Liver (tissue), 8 donors: ENCODE measurements at regions not wholly inside any gene's neighbourhood (a gene's known extent, or its start where the extent isn't known, plus 50 kb on each side); places are given as distances from the start of the nearest gene placed in this dataset.

Experiments used
- DNase-seq: peaks from one replicate; pipeline ENCODE4 v3.0.0-alpha.2; 2017; ENCODE audit warnings: low spot score
- H3K27ac ChIP-seq, 2 donors: one replicate each; pipeline ENCODE4 v1.7.0; 2013; ENCODE audit warnings: inconsistent platforms in 2 of 2, low read length in 2 of 2, control low read depth in 1 of 2, low read depth in 1 of 2, mild to moderate bottlenecking in 1 of 2
- H3K27me3 ChIP-seq, 4 donors: one replicate each; pipeline versions ENCODE4 v1.6.1 to v1.7.0; 2013; ENCODE audit warnings: low read length in 3 of 4, inconsistent platforms in 1 of 4, mild to moderate bottlenecking in 1 of 4, moderate library complexity in 1 of 4; ENCODE audit not compliant: control insufficient read depth in 4 of 4, insufficient read depth in 4 of 4
- H3K36me3 ChIP-seq, 4 donors: one replicate each; pipeline versions ENCODE4 v1.6.1 to v1.7.0; 2013; ENCODE audit warnings: low read length in 3 of 4, mild to moderate bottlenecking in 3 of 4, low read depth in 1 of 4, moderate library complexity in 1 of 4; ENCODE audit not compliant: control insufficient read depth in 4 of 4, insufficient read depth in 3 of 4
- H3K4me1 ChIP-seq, 4 donors: one replicate each; pipeline versions ENCODE4 v1.6.1 to v1.7.0; 2013; ENCODE audit warnings: low read length in 3 of 4, mild to moderate bottlenecking in 3 of 4, moderate library complexity in 1 of 4; ENCODE audit not compliant: control insufficient read depth in 4 of 4, insufficient read depth in 4 of 4
- H3K4me3 ChIP-seq, 3 donors: one replicate each; pipeline versions ENCODE4 v1.6.1 to v1.7.0; 2013; ENCODE audit warnings: low read length in 3 of 3, control low read depth in 1 of 3, low read depth in 1 of 3, mild to moderate bottlenecking in 1 of 3
- H3K9ac ChIP-seq, 2 donors: one replicate each; pipeline ENCODE4 v1.7.0; 2013; ENCODE audit warnings: low read length in 2 of 2, mild to moderate bottlenecking in 2 of 2, moderate library complexity in 2 of 2, control low read depth in 1 of 2, low read depth in 1 of 2
- H3K9me3 ChIP-seq, 4 donors: one replicate each; pipeline versions ENCODE4 v1.6.1 to v1.7.0; 2013; ENCODE audit warnings: low read length in 3 of 4; ENCODE audit not compliant: control insufficient read depth in 4 of 4
- EGR1 ChIP-seq, 2 donors: IDR thresholded peaks; 2 replicates each; pipeline ENCODE4 v1.6.1; 2016 to 2018; ENCODE audit warnings: antibody characterized with exemption in 2 of 2, low read depth in 2 of 2
- FOXA1 ChIP-seq: IDR thresholded peaks from 2 replicates; pipeline ENCODE4 v1.6.1; 2016; ENCODE audit warnings: antibody characterized with exemption
- FOXA2 ChIP-seq: IDR thresholded peaks from 2 replicates; pipeline ENCODE4 v1.6.1; 2016; ENCODE audit warnings: antibody characterized with exemption
- HNF4A ChIP-seq, 2 donors: conservative IDR thresholded peaks; 2 replicates each; pipeline ENCODE4 v1.6.1; 2016; ENCODE audit warnings: antibody characterized with exemption in 2 of 2, mild to moderate bottlenecking in 2 of 2
- JUND ChIP-seq, 2 donors: IDR thresholded peaks; 2 replicates each; pipeline ENCODE4 v1.6.1; 2016; ENCODE audit warnings: antibody characterized with exemption in 2 of 2
- NR2F2 ChIP-seq: IDR thresholded peaks from 2 replicates; pipeline ENCODE4 v1.6.1; 2016; ENCODE audit warnings: antibody characterized with exemption
- RAD21 ChIP-seq, 2 donors: IDR thresholded peaks; 2 replicates each; pipeline ENCODE4 v1.6.1; 2016; ENCODE audit warnings: antibody characterized with exemption in 2 of 2, mild to moderate bottlenecking in 2 of 2
- SP1 ChIP-seq: IDR thresholded peaks from 2 replicates; pipeline ENCODE4 v1.6.1; 2018; ENCODE audit warnings: antibody characterized with exemption, mild to moderate bottlenecking
- TAF1 ChIP-seq: conservative IDR thresholded peaks from 2 replicates; pipeline ENCODE4 v1.6.1; 2016; ENCODE audit warnings: antibody characterized with exemption, mild to moderate bottlenecking
- YY1 ChIP-seq: IDR thresholded peaks from 2 replicates; pipeline ENCODE4 v1.6.1; 2016; ENCODE audit warnings: antibody characterized with exemption, mild to moderate bottlenecking
- ZBTB33 ChIP-seq: IDR thresholded peaks from 2 replicates; pipeline ENCODE4 v1.6.1; 2016; ENCODE audit warnings: antibody characterized with exemption
- WGBS: extraction: QIAGEN DNeasy Blood & Tissue Kit; methylation state at CpG from one replicate; pipeline ENCODE4 v1.1.7; 2013; 5-methylcytosine and 5-hydroxymethylcytosine counted together
- TF ChIP-seq, protein P1 (sequence below): fragments of 150-350 bp; IDR thresholded peaks from 2 replicates; pipeline ENCODE4 v1.5.1; 2017; ENCODE audit warnings: improper control_type of control experiment, low read depth, low read length; ENCODE audit not compliant: missing input control
- TF ChIP-seq, protein P2 (sequence below): IDR thresholded peaks from 2 replicates; pipeline ENCODE4 v1.6.1; 2016; ENCODE audit warnings: antibody characterized with exemption
- TF ChIP-seq, protein P3 (sequence below): IDR thresholded peaks from 2 replicates; pipeline ENCODE4 v1.6.1; 2016; ENCODE audit warnings: antibody characterized with exemption
- donor health status: healthy.
- donor health status: healthy.
- donor health status: healthy.
- donor health status: healthy.
- donor health status: healthy.

- TF ChIP-seq, protein P1, sequence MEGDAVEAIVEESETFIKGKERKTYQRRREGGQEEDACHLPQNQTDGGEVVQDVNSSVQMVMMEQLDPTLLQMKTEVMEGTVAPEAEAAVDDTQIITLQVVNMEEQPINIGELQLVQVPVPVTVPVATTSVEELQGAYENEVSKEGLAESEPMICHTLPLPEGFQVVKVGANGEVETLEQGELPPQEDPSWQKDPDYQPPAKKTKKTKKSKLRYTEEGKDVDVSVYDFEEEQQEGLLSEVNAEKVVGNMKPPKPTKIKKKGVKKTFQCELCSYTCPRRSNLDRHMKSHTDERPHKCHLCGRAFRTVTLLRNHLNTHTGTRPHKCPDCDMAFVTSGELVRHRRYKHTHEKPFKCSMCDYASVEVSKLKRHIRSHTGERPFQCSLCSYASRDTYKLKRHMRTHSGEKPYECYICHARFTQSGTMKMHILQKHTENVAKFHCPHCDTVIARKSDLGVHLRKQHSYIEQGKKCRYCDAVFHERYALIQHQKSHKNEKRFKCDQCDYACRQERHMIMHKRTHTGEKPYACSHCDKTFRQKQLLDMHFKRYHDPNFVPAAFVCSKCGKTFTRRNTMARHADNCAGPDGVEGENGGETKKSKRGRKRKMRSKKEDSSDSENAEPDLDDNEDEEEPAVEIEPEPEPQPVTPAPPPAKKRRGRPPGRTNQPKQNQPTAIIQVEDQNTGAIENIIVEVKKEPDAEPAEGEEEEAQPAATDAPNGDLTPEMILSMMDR: no peak
- TF ChIP-seq FOXA1: no peak
- TF ChIP-seq, protein P2, sequence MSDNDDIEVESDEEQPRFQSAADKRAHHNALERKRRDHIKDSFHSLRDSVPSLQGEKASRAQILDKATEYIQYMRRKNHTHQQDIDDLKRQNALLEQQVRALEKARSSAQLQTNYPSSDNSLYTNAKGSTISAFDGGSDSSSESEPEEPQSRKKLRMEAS: no peak
These were observed 135.4 kb upstream of the DUSP10 start (continued) for GRCh38 chr1:221877311-221877710.

GRCh38 chr1:221875004-221875330, 133.1 kb upstream of the DUSP10 start:
- Histone ChIP-seq H3K9ac (no peak overlapping the region), H3K9me3 (no peaks in the 10 kb centered on the region), H3K4me3 (no peak overlapping the region), H3K4me1 (no peaks in the 10 kb centered on the region), H3K27me3 (no peaks in the 10 kb centered on the region), H3K36me3 (no peaks in the 10 kb centered on the region), H3K27ac (no peak overlapping the region)
- no peak for DNase-seq
- WGBS: 87% methylated on average over 4 of the region's 4 CpGs
- TF ChIP-seq FOXA2: no peak
- TF ChIP-seq JUND (IDR thresholded peaks at IDR 0.05): no peak
- no peak for TF ChIP-seq HNF4A (conservative IDR thresholded peaks at IDR 0.05)
- TF ChIP-seq, protein P2: no peak
- TF ChIP-seq SP1: no peak
- no peak for TF ChIP-seq YY1
- TF ChIP-seq ZBTB33: no peak
- TF ChIP-seq TAF1: no peak
- TF ChIP-seq EGR1 (IDR thresholded peaks at IDR 0.05; ENCODE audit: low read depth in 2 of 2): no peak
- no peak for TF ChIP-seq FOXA1
- TF ChIP-seq, protein P3, sequence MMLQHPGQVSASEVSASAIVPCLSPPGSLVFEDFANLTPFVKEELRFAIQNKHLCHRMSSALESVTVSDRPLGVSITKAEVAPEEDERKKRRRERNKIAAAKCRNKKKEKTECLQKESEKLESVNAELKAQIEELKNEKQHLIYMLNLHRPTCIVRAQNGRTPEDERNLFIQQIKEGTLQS: no peak
- TF ChIP-seq RAD21 (IDR thresholded peaks at IDR 0.05): no peak

- Histone ChIP-seq H3K9me3 (no peaks in the 10 kb centered on the region), H3K9ac (no peak overlapping the region), H3K36me3 (no peaks in the 10 kb centered on the region), H3K4me3 (no peak overlapping the region), H3K27me3 (no peaks in the 10 kb centered on the region), H3K27ac (no peak overlapping the region), H3K4me1 (no peaks in the 10 kb centered on the region)
- WGBS: 94% methylated on average over 3 of the region's 3 CpGs
- no peak for DNase-seq
- TF ChIP-seq, protein P1: no peak
- no peak for TF ChIP-seq RAD21 (IDR thresholded peaks at IDR 0.05)
- TF ChIP-seq JUND (IDR thresholded peaks at IDR 0.05): no peak
- no peak for TF ChIP-seq ZBTB33
- no peak for TF ChIP-seq TAF1
- no peak for TF ChIP-seq NR2F2
- TF ChIP-seq FOXA2: no peak
These were observed 132.6 kb upstream of the DUSP10 start for GRCh38 chr1:221874285-221875003.
